SK-N-SH (cell line): ENCODE measurements at regions not wholly inside any gene's neighbourhood (a gene's known extent, or its start where the extent isn't known, plus 50 kb on each side); places are given as distances from the start of the nearest gene placed in this dataset.

Source experiments
- CTCF ChIP-seq: fragments of 200-600 bp; sonication (generic); IDR thresholded peaks from 2 replicates; pipeline ENCODE4 v1.6.1; 2017; ENCODE audit warnings: antibody characterized with exemption, mild to moderate bottlenecking, moderate library complexity
- EP300 ChIP-seq, 2 experiments: IDR thresholded peaks; 2 replicates each; pipeline versions ENCODE4 v1.4.0 to v1.6.1; 2012; ENCODE audit warnings: borderline replicate concordance in 1 of 2, low read depth in 1 of 2, low read length in 1 of 2
- GATA2 ChIP-seq: sonication (generic); formaldehyde crosslinking; IDR thresholded peaks from 2 replicates; pipeline ENCODE4 v1.5.0; 2020; ENCODE audit warnings: mild to moderate bottlenecking, missing genetic modification reagents
- IRF3 ChIP-seq: fragments of 150-350 bp; IDR thresholded peaks from 2 replicates; pipeline ENCODE4 v1.6.1; 2016; ENCODE audit warnings: mild to moderate bottlenecking, low read depth, low read length
- NFIC ChIP-seq: IDR thresholded peaks from 2 replicates; pipeline ENCODE4 v1.4.0; 2012; ENCODE audit warnings: borderline replicate concordance
- TAF1 ChIP-seq: IDR thresholded peaks from 2 replicates; pipeline ENCODE4 v1.6.1; 2012; ENCODE audit warnings: low read depth, mild to moderate bottlenecking, low read length, moderate library complexity, borderline replicate concordance

- no peak for TF ChIP-seq CTCF
- no peak for TF ChIP-seq GATA2 (CRISPR knock-in tag)
- no peak for TF ChIP-seq EP300 (IDR thresholded peaks at IDR 0.05; ENCODE audit: borderline replicate concordance in 1 of 2, low read depth in 1 of 2, low read length in 1 of 2)
- no peak for TF ChIP-seq NFIC
- TF ChIP-seq IRF3: no peak
- TF ChIP-seq TAF1: no peak
These were observed 858.2 kb upstream of the SOX9 start for GRCh38 chr17:71262586-71262985.
